Esophagus (tissue), 2 donors: ENCODE measurements at regions not wholly inside any gene's neighbourhood (a gene's known extent, or its start where the extent isn't known, plus 50 kb on each side); places are given as distances from the start of the nearest gene placed in this dataset.

Source experiments
- H3K27ac ChIP-seq, 2 donors: one replicate each; pipeline ENCODE4 v1.5.1; 2013; ENCODE audit warnings: low read depth in 2 of 2, mild to moderate bottlenecking in 2 of 2, inconsistent platforms in 1 of 2, low read length in 1 of 2, moderate library complexity in 1 of 2
- H3K27me3 ChIP-seq, 2 donors: one replicate each; pipeline ENCODE4 v1.6.1; 2013; ENCODE audit warnings: low read length in 2 of 2, control low read depth in 1 of 2, mild to moderate bottlenecking in 1 of 2; ENCODE audit not compliant: insufficient read depth in 2 of 2, control insufficient read depth in 1 of 2
- H3K36me3 ChIP-seq, 2 donors: one replicate each; pipeline ENCODE4 v1.6.1; 2013; ENCODE audit warnings: low read length in 1 of 2; ENCODE audit not compliant: control insufficient read depth in 2 of 2, insufficient read depth in 2 of 2
- H3K4me1 ChIP-seq, 2 donors: one replicate each; pipeline ENCODE4 v1.6.1; 2013; ENCODE audit warnings: low read length in 1 of 2; ENCODE audit not compliant: control insufficient read depth in 2 of 2, insufficient read depth in 2 of 2
- H3K4me3 ChIP-seq, 2 donors: one replicate each; pipeline ENCODE4 v1.5.1; 2013; ENCODE audit warnings: low read length in 2 of 2, mild to moderate bottlenecking in 2 of 2, low read depth in 1 of 2, moderate library complexity in 1 of 2
- H3K9me3 ChIP-seq, 2 donors: one replicate each; pipeline ENCODE4 v1.6.1; 2013; ENCODE audit warnings: mild to moderate bottlenecking in 2 of 2, low read depth in 1 of 2, low read length in 1 of 2, moderate library complexity in 1 of 2; ENCODE audit not compliant: control insufficient read depth in 2 of 2, insufficient read depth in 1 of 2
- WGBS, 2 donors: extraction: QIAGEN DNeasy Blood & Tissue Kit; methylation state at CpG; one replicate each; pipeline ENCODE4 v1.1.7; 2013; 5-methylcytosine and 5-hydroxymethylcytosine counted together
- donor health status: healthy with polysubstance abuse.
- donor health status: Bipolar disorder and iron deficiency.

DNA sequence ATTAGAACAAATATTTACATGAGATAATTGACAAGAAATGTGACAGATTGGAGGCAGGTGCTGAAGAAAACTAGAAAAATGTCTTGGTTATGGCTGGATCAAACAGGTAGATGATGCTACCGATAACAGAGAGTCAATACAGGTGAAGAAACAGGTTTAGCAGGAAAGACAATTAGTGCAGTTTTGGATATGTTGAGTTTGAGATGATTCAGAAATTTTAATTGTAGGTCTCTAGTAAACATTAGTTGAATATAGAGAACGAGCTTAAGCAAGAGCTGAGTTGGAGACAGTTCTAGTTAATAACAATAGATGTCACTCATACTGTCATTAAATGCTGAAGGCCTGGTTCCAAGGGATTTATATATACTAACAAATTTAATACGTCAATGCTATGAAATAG is 524.4 kb downstream of the NSUN3 start:
- 43 to 48% methylated on average over 3 of the region's 3 CpGs for WGBS, 2 donors
- H3K27ac ChIP-seq = no peak overlapping the region
- H3K4me3 ChIP-seq = no peak overlapping the region
- H3K36me3 ChIP-seq = no peaks in the 10 kb centered on the region
- H3K27me3 ChIP-seq = no peaks in the 10 kb centered on the region
- H3K9me3 ChIP-seq = no peaks in the 10 kb centered on the region
- no peaks in the 10 kb centered on the region for H3K4me1 ChIP-seq

DNA sequence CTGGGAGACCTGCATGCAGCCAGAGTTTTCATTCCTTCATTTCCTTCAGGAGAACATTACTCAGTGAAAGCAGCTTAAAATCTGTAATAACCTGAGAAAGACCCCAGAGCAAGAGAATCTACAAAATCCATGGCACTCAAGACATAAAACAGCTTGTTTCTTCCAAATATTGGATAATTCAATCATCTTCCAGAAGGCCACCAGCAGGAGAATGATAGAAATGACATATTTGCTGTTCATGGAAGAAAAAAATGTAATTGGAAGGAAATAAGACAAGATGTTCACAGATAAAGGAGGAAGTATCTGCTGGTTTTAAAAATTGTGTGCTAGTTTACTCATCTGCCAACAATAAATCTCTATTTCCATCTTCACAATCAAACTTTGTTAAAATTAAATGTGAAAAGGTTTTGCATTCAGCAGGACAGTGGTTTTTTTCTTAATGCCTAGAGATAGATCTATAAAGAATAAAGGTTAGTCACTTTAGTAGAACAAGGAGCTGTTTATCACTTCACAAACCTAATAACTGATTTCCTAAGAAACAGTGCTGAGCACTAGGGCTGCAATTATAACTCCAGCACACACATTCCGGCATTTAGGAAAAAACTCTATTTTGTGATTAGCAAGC is 530.8 kb downstream of the NSUN3 start:
- H3K27ac ChIP-seq = no peak overlapping the region
- WGBS, 2 donors = 95 to 99% methylated on average over 1 of the region's 1 CpG

DNA sequence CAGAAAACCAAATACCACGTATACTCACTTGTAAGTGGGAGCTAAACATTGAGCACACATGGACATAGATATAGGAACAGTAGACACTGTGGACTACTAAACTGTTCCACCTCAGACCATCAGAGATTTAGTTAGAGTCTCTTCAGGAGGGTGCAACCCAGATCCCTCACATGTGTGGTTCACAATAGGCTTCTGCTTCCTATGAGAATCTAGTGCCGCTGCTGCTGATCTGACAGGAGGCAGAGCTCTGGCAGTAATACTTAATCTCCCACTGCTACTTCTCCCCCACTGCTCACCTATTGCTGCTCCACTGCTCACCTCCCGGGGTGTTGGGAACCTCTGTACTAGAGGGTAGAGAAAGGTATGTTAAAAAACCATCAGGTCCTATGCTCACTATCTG is 533.3 kb downstream of the NSUN3 start:
- H3K4me1 ChIP-seq = no peaks in the 10 kb centered on the region
- H3K27ac ChIP-seq = no peak overlapping the region
- no peaks in the 10 kb centered on the region for H3K27me3 ChIP-seq
- 84 to 85% methylated on average over 3 of the region's 3 CpGs for WGBS, 2 donors
- H3K36me3 ChIP-seq = no peaks in the 10 kb centered on the region
- H3K9me3 ChIP-seq = no peaks in the 10 kb centered on the region
- H3K4me3 ChIP-seq = no peak overlapping the region

More for the DNA sequence above, 530.8 kb downstream of the NSUN3 start:
- no peaks in the 10 kb centered on the region for H3K9me3 ChIP-seq
- H3K4me3 ChIP-seq = no peak overlapping the region
- H3K27me3 ChIP-seq = no peaks in the 10 kb centered on the region
- H3K4me1 ChIP-seq = no peaks in the 10 kb centered on the region
- no peaks in the 10 kb centered on the region for H3K36me3 ChIP-seq

DNA sequence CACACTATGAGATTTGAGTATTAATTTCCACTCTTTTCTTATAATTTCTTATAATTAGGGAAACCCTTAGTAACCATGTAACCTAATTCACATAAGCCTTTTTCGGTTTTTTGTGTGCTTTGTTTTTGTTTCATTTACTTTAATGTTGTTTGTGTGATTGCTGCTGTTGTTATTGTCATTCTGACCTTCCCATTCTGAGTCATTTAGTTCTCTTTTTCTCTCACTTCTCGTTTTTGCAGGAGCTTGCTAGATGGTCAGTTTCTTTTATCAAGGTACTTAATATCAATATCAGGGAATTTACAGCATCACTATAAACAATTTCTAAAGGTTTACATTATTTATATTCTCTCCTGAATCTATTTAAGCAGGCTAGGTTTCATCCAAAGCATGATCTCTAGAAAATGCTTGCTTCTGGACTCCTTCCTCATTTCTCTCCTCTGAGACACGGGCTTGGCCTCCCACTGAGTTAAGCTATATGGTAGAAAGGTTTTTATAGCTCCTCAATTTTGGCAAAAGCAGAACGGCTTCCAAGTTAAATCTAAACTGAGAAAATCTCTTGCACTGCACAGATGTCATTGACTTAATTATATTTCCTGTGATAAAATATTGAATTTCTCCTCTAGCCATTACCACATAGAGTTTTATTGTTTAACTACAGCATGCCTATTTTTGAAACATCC is 534.2 kb downstream of the NSUN3 start:
- no peak overlapping the region for H3K4me3 ChIP-seq
- WGBS, 2 donors = 44 to 45% methylated on average over 4 of the region's 4 CpGs
- no peaks in the 10 kb centered on the region for H3K4me1 ChIP-seq
- H3K27me3 ChIP-seq = no peaks in the 10 kb centered on the region
- H3K9me3 ChIP-seq = no peaks in the 10 kb centered on the region
- no peak overlapping the region for H3K27ac ChIP-seq
- H3K36me3 ChIP-seq = no peaks in the 10 kb centered on the region

DNA sequence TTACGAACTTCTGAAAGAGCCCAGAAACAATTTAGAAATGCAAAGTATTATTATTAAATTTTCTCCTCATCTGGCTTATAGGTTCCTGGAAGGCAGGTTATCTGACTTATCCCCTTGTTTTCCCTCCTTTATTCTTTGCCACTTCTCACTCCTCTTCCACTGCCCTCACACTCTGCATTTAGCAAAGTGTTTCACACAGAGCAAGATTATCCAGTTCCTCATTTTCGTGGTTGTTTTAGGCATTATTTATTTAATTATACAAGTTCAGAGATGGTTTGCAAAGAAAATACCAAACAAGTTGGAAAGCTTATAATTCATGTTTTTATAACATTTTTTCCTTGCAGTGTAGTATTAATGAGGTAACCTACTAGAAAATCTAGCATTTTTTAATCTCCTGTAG is 544.9 kb downstream of the NSUN3 start:
- no peaks in the 10 kb centered on the region for H3K9me3 ChIP-seq
- no peaks in the 10 kb centered on the region for H3K27me3 ChIP-seq
- H3K27ac ChIP-seq = no peak overlapping the region
- 38 to 52% methylated on average over 2 of the region's 2 CpGs for WGBS, 2 donors
- no peaks in the 10 kb centered on the region for H3K4me1 ChIP-seq
- H3K36me3 ChIP-seq = no peaks in the 10 kb centered on the region
- H3K4me3 ChIP-seq = no peak overlapping the region

DNA sequence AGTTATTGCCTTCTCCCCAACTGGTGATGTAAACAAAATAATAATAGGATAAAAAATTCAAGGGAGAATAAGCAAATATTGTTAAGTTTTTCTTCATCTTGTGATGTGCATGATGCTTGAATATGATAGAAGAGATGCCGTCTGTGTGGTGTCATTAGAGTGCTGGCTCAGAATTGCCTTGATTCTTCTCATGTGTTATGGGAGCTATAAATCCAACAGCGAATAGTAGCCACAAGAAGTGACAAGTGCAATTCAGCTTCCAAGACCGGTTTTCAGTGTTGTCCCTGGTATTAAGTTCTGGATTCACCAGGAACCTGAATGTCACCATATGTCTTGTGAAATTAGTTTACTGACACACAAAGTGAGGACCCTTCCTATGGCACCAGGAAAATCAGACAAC is 547.0 kb downstream of the NSUN3 start:
- no peaks in the 10 kb centered on the region for H3K27me3 ChIP-seq
- H3K27ac ChIP-seq = no peak overlapping the region
- H3K36me3 ChIP-seq = no peaks in the 10 kb centered on the region
- no peaks in the 10 kb centered on the region for H3K4me1 ChIP-seq
- 89 to 91% methylated on average over 3 of the region's 3 CpGs for WGBS, 2 donors
- H3K9me3 ChIP-seq = no peaks in the 10 kb centered on the region
- H3K4me3 ChIP-seq = no peak overlapping the region

DNA sequence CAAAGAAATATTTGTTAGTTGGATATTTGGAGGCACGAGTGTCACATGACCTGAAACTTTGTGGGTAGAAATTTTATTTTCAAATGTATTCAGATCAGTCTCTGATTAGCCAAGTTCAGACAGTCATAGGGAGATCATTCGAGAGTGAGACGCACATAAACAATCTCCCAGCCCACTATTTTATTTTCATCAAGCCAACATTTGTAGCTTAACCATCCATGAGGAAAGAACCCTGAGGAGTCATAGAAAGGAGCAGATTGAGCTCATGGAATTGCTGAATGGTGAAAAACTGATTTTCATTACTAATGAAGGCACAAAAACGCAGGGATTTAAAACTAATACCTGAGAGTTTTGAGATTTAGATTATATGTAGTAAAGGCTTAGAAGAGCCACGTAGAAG is 548.7 kb downstream of the NSUN3 start:
- H3K36me3 ChIP-seq = no peaks in the 10 kb centered on the region
- 78 to 85% methylated on average over 5 of the region's 5 CpGs for WGBS, 2 donors
- no peaks in the 10 kb centered on the region for H3K27me3 ChIP-seq
- H3K9me3 ChIP-seq = no peaks in the 10 kb centered on the region
- H3K27ac ChIP-seq = no peak overlapping the region
- no peaks in the 10 kb centered on the region for H3K4me1 ChIP-seq
- no peak overlapping the region for H3K4me3 ChIP-seq

DNA sequence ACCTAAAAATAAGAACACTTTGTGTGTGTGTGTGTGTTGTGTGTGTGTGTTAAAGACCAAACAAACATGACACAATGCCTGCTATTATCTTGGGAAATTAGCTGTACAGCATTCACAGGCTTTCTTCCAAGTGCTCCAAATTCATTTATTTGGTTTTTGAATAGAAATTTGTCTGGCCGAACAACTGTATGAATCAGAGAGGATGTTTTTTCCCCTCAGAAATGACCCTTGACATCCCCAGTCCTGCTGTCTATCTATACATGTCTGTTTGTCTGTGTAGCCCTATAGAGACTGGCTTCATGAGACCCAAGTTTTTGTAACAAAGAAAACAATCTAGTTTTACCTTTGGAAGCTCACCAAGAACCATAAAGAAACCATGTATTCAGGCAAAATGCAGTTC is 549.8 kb downstream of the NSUN3 start:
- WGBS, 2 donors = 66 to 68% methylated on average over 1 of the region's 1 CpG

DNA sequence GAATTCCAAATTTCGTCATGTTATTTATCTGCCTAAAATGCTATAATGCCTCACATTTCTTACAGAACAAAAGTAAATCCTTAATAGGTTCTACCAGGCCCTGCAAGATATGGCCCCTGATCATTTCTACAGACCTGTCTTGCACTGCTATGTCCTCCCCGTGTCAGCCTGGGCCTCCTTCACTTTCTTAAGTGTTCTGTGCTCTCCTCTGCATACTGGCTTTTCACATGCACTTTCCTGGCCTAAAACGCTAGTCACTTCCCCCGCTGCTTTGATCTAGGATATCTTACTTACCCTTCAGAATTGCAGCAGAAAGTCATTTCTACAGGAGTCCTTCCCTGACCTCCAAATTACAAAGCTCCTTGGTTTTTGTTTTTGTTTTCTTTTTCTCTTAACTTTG is 551.3 kb downstream of the NSUN3 start:
- H3K27me3 ChIP-seq = no peaks in the 10 kb centered on the region
- no peaks in the 10 kb centered on the region for H3K9me3 ChIP-seq
- no peaks in the 10 kb centered on the region for H3K36me3 ChIP-seq
- WGBS, 2 donors = 74 to 82% methylated on average over 4 of the region's 4 CpGs
- H3K4me1 ChIP-seq = no peaks in the 10 kb centered on the region
- no peak overlapping the region for H3K27ac ChIP-seq
- no peak overlapping the region for H3K4me3 ChIP-seq

More for the DNA sequence above, 549.8 kb downstream of the NSUN3 start:
- H3K4me1 ChIP-seq = no peaks in the 10 kb centered on the region
- no peaks in the 10 kb centered on the region for H3K36me3 ChIP-seq
- no peaks in the 10 kb centered on the region for H3K9me3 ChIP-seq
- no peak overlapping the region for H3K4me3 ChIP-seq
- no peak overlapping the region for H3K27ac ChIP-seq
- H3K27me3 ChIP-seq = no peaks in the 10 kb centered on the region
